HCT116 (cell line): ENCODE measurements at regions not wholly inside any gene's neighbourhood (a gene's known extent, or its start where the extent isn't known, plus 50 kb on each side); places are given as distances from the start of the nearest gene placed in this dataset.

ENCODE experiments used
- ATAC-seq: fragments of 200-7000 bp; cut with Tn5 transposase; 2 replicates; pipeline ENCODE4 v1.9.1; 2020; ENCODE audit warnings: mild to moderate bottlenecking, moderate library complexity
- BruUV-seq: library from RNA; stranded (reverse); fragments of 400-500 nt; replicated peaks from 2 replicates; lab custom pipeline; 2021; lab: Mats Ljungman, UMichigan
- CTCF ChIA-PET: fragments of 300-600 bp; sonication (Branson Sonifier 250); formaldehyde crosslinking; loops from one replicate; lab custom pipeline; 2021; ENCODE audit warnings: antibody characterized with exemption; lab: Charles Lee
- POLR2A ChIA-PET: fragments of 300-600, 350-600 bp; sonication (Branson Sonifier 250); formaldehyde crosslinking; loops from one replicate; lab custom pipeline; 2021; ENCODE audit warnings: antibody characterized with exemption; lab: Charles Lee
- RAD21 ChIA-PET, 2 experiments: fragments of 300-600 bp; sonication (Branson Sonifier 250); formaldehyde crosslinking; loops; one replicate each; lab custom pipeline; 2023; ENCODE audit warnings: low total read pairs in 2 of 2; ENCODE audit not compliant: uncharacterized antibody in 2 of 2, unreplicated experiment in 2 of 2, low non-redundant PET in 1 of 2; lab: Charles Lee
- DNase-seq: peaks from one replicate; pipeline ENCODE4 v3.0.0-alpha.2; 2010; ENCODE audit warnings: low read depth, low spot score
- H2AFZ ChIP-seq: fragments of 200-600 bp; shearing (Covaris generic), sonication (generic); 2 replicates; pipeline ENCODE4 v1.6.1; 2017; ENCODE audit warnings: low read depth, mixed run types, mixed read lengths, antibody characterized with exemption, low read length; ENCODE audit not compliant: poor library complexity, severe bottlenecking
- H3K27ac ChIP-seq: 2 replicates; pipeline ENCODE4 v1.5.1; 2012; ENCODE audit warnings: low read depth, low read length
- H3K27me3 ChIP-seq: fragments of 200-600 bp; sonication (generic); 2 replicates; pipeline ENCODE4 v1.6.1; 2016; ENCODE audit warnings: mixed run types, low read length, mixed read lengths; ENCODE audit not compliant: insufficient read depth
- H3K36me3 ChIP-seq, 2 experiments: fragments of 200-500 bp in 1 of 2; fragments of 200-600 bp in 1 of 2; sonication (Bioruptor generic) in 1 of 2; sonication (generic) in 1 of 2; 2 replicates each; pipeline versions ENCODE4 v1.5.1 to v1.6.1; 2014 to 2016; ENCODE audit warnings: low read length in 2 of 2, inconsistent platforms in 1 of 2, mixed read lengths in 1 of 2, mixed run types in 1 of 2; ENCODE audit not compliant: insufficient read depth in 2 of 2, control insufficient read depth in 1 of 2
- H3K4me1 ChIP-seq, 2 experiments: fragments of 200-600 bp in 1 of 2; sonication (generic) in 1 of 2; 2 replicates each; pipeline versions ENCODE4 v1.5.1 to v1.6.1; 2012 to 2017; ENCODE audit warnings: low read length in 2 of 2, inconsistent platforms in 1 of 2, mild to moderate bottlenecking in 1 of 2, mixed read lengths in 1 of 2, mixed run types in 1 of 2, moderate library complexity in 1 of 2; ENCODE audit not compliant: insufficient read depth in 2 of 2, control insufficient read depth in 1 of 2
- H3K4me2 ChIP-seq: fragments of 200-600 bp; sonication (generic); 2 replicates; pipeline ENCODE4 v1.6.1; 2017; ENCODE audit warnings: mixed run types, low read length, mixed read lengths
- H3K4me3 ChIP-seq, 2 experiments: fragments of 200-600 bp in 1 of 2; sonication (generic) in 1 of 2; replicated peaks in 1 of 2; 2 replicates each; pipeline ENCODE4 v1.5.1; 2011 to 2016; ENCODE audit warnings: low read length in 2 of 2, control low read depth in 1 of 2, low read depth in 1 of 2, mild to moderate bottlenecking in 1 of 2, mixed read lengths in 1 of 2, mixed run types in 1 of 2
- H3K79me2 ChIP-seq: fragments of 200-600 bp; sonication (generic); 2 replicates; pipeline ENCODE4 v1.6.1; 2017; ENCODE audit warnings: mild to moderate bottlenecking, mixed run types, low read length, moderate library complexity, mixed read lengths; ENCODE audit not compliant: insufficient read depth
- H3K9ac ChIP-seq: fragments of 200-600 bp; sonication (generic); 2 replicates; pipeline ENCODE4 v1.6.1; 2016; ENCODE audit warnings: low read length, mixed read lengths
- H3K9me2 ChIP-seq: fragments of 200-600 bp; sonication (generic), shearing (Covaris generic); 2 replicates; pipeline ENCODE4 v1.6.1; 2017; ENCODE audit warnings: mixed run types, mild to moderate bottlenecking, moderate library complexity; ENCODE audit not compliant: insufficient read depth
- H3K9me3 ChIP-seq, 2 experiments: fragments of 200-500 bp in 1 of 2; fragments of 200-600 bp in 1 of 2; sonication (Bioruptor generic) in 1 of 2; sonication (generic) in 1 of 2; 2 replicates each; pipeline ENCODE4 v1.6.1; 2014 to 2017; ENCODE audit warnings: low read length in 2 of 2, mixed read lengths in 2 of 2, inconsistent platforms in 1 of 2, low read depth in 1 of 2, mild to moderate bottlenecking in 1 of 2, mixed run types in 1 of 2, moderate library complexity in 1 of 2; ENCODE audit not compliant: control insufficient read depth in 1 of 2, insufficient read depth in 1 of 2
- H4K20me1 ChIP-seq: fragments of 200-600 bp; sonication (generic), shearing (Covaris generic); 2 replicates; pipeline ENCODE4 v1.6.1; 2017; ENCODE audit warnings: mixed run types, mild to moderate bottlenecking, moderate library complexity; ENCODE audit not compliant: insufficient read depth
- CBX3 ChIP-seq: IDR thresholded peaks from 2 replicates; pipeline ENCODE4 v1.6.1; 2012; ENCODE audit warnings: low read depth
- CTCF ChIP-seq, 3 experiments: fragments of 200-600 bp in 1 of 3; sonication (generic) in 1 of 3; IDR thresholded peaks in 2 of 3; conservative IDR thresholded peaks in 1 of 3; 2 replicates each; pipeline ENCODE4 v1.5.1; 2012 to 2017; ENCODE audit warnings: low read depth in 2 of 3, low read length in 2 of 3, antibody characterized with exemption in 1 of 3, borderline replicate concordance in 1 of 3, control low read depth in 1 of 3, mild to moderate bottlenecking in 1 of 3, mixed read lengths in 1 of 3, mixed run types in 1 of 3, moderate library complexity in 1 of 3; ENCODE audit not compliant: insufficient read depth in 1 of 3
- EGR1 ChIP-seq: IDR thresholded peaks from 2 replicates; pipeline ENCODE4 v1.6.1; 2012; ENCODE audit warnings: low read depth
- ELF1 ChIP-seq: IDR thresholded peaks from 2 replicates; pipeline ENCODE4 v1.6.1; 2012; ENCODE audit warnings: low read depth, borderline replicate concordance
- EZH2 ChIP-seq: fragments of 200-600 bp; sonication (generic); IDR thresholded peaks from 2 replicates; pipeline ENCODE4 v1.6.1; 2017; ENCODE audit warnings: antibody characterized with exemption, mixed run types
- EZH2phosphoT487 ChIP-seq: fragments of 200-600 bp; IDR thresholded peaks from 2 replicates; pipeline ENCODE4 v1.6.1; 2018; ENCODE audit warnings: antibody characterized with exemption, borderline replicate concordance
- JUND ChIP-seq: IDR thresholded peaks from 2 replicates; pipeline ENCODE4 v1.6.1; 2012
- MAX ChIP-seq: IDR thresholded peaks from 2 replicates; pipeline ENCODE4 v1.6.1; 2012
- POLR2A ChIP-seq: IDR thresholded peaks from 2 replicates; pipeline ENCODE4 v1.7.0; 2011; ENCODE audit warnings: borderline replicate concordance; ENCODE audit not compliant: insufficient read depth, insufficient read length; ENCODE audit errors: extremely low read depth
- REST ChIP-seq: IDR thresholded peaks from 2 replicates; pipeline ENCODE4 v1.6.1; 2012; ENCODE audit warnings: low read depth
- SIN3A ChIP-seq: IDR thresholded peaks from 2 replicates; pipeline ENCODE4 v1.6.1; 2012; ENCODE audit warnings: low read depth
- SP1 ChIP-seq: IDR thresholded peaks from 2 replicates; pipeline ENCODE4 v1.6.1; 2012; ENCODE audit warnings: low read depth
- TCF7L2 ChIP-seq: IDR thresholded peaks from 2 replicates; pipeline ENCODE4 v1.7.0; 2011; ENCODE audit warnings: borderline replicate concordance, inconsistent platforms; ENCODE audit not compliant: insufficient read depth, insufficient read length; ENCODE audit errors: extremely low read depth
- YY1 ChIP-seq: IDR thresholded peaks from 2 replicates; pipeline ENCODE4 v1.6.1; 2011; ENCODE audit warnings: low read length, low read depth, moderate library complexity, mild to moderate bottlenecking; ENCODE audit not compliant: insufficient replicate concordance; ENCODE audit errors: extremely low read depth
- ZBTB33 ChIP-seq: IDR thresholded peaks from 2 replicates; pipeline ENCODE4 v1.6.1; 2011; ENCODE audit warnings: mild to moderate bottlenecking, low read length, moderate library complexity; ENCODE audit not compliant: insufficient replicate concordance; ENCODE audit errors: extremely low read depth
- ZFX ChIP-seq: fragments of 450-650 bp; IDR thresholded peaks from 2 replicates; pipeline ENCODE4 v1.6.1; 2017
- intact Hi-C: fragments of 100-400 bp; cut with micrococcal nuclease; formaldehyde crosslinking; loops from 2 replicates; pipeline ENCODE4 v1.10.0; 2022

GRCh38 chr2:61774351-61774750 lies 79.5 kb downstream of the FAM161A start:
- ATAC-seq (no peak), DNase-seq (no peak)
- TF ChIP-seq ELF1 (no peak), TCF7L2 (no peak), ZBTB33 (no peak), EZH2 (no peak), SP1 (no peak), MAX (no peak), CTCF (IDR thresholded peaks at IDR 0.05 in 2 of 3, conservative IDR thresholded peaks at IDR 0.05 in 1 of 3; ENCODE audit: borderline replicate concordance in 1 of 3, insufficient read depth in 1 of 3, low read depth in 2 of 3, low read length in 2 of 3) (no peak), EZH2phosphoT487 (no peak), CBX3 (no peak), EGR1 (no peak), YY1 (no peak), REST (no peak), ZFX (no peak), POLR2A (no peak), SIN3A (no peak), JUND (no peak)
- Histone ChIP-seq H4K20me1 (no peaks in the 10 kb centered on the region), H2AFZ (no peak overlapping the region), H3K27ac (no peak overlapping the region), H3K4me3 (no peak overlapping the region), H3K4me1 (peaks cover 6 to 23% of the 10 kb centered on the region in 2 experiments), H3K9ac (no peak overlapping the region), H3K9me3 (no peaks in the 10 kb centered on the region), H3K27me3 (no peaks in the 10 kb centered on the region), H3K4me2 (no peak overlapping the region), H3K9me2 (no peaks in the 10 kb centered on the region), H3K79me2 (no peaks in the 10 kb centered on the region), H3K36me3 (no peaks in the 10 kb centered on the region)
- ChIA-PET RAD21 (no interaction called here), CTCF (no interaction called here), POLR2A (interaction anchor here (1.4 kb wide), 1 partner anchor 10 kb away, joined by 7 read pairs; no protein-coding TSS in a partner anchor)
- intact Hi-C loops, result no loop called here
- no TSS peak for BruUV-seq
